Limb (tissue), 2 donors: ENCODE measurements at regions not wholly inside any gene's neighbourhood (a gene's known extent, or its start where the extent isn't known, plus 50 kb on each side); places are given as distances from the start of the nearest gene placed in this dataset.
"Not testable (repeated sequence)": the region's sequence is repeated elsewhere in the genome, so short reads cannot be mapped to it uniquely, and the experiment has no call there.

Experiments
- DNase-seq, 2 donors: peaks; one replicate each; pipeline ENCODE4 v3.0.0-alpha.2; 2016; ENCODE audit errors: extremely low spot score in 2 of 2

- no peak for DNase-seq
Observed at GRCh38 chr2:53536583-53537361, 230.8 kb upstream of the CHAC2 start.

DNA sequence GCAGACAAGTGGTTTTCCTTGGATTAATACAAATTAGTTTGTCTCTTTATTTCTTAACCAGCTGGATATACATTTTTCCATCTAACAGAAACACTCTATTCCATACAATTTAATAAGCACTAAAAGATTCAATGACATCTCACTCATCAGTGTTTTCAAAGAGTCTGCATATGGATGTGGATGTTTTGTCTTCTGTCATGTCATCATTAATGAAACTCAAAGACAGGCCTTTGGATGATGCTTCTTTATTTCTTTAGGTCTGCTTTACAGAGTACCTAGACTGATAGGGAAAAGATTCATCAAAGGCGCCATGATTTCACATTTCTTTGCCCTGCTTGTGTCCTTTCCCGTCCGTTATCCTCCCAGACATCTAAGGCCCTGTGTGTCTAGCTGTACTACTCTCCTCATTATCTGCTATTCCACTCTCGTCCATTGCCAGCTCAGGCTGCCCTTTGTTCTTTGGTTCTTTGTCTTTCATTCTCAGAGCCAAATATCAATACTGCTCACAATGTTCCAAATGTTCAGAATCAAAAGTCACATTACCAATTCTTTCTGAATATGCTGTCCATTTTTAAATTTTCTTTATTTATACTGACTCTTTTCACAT, 232.3 kb upstream of the CHAC2 start:
- DNase-seq: no peak

GRCh38 chr2:53530126-53530525, 237.5 kb upstream of the CHAC2 start:
- no peak for DNase-seq

GRCh38 chr2:53527056-53527455, 240.5 kb upstream of the CHAC2 start:
- no peak for DNase-seq

GRCh38 chr2:53519918-53520841, 247.4 kb upstream of the CHAC2 start:
- no peak for DNase-seq

DNA sequence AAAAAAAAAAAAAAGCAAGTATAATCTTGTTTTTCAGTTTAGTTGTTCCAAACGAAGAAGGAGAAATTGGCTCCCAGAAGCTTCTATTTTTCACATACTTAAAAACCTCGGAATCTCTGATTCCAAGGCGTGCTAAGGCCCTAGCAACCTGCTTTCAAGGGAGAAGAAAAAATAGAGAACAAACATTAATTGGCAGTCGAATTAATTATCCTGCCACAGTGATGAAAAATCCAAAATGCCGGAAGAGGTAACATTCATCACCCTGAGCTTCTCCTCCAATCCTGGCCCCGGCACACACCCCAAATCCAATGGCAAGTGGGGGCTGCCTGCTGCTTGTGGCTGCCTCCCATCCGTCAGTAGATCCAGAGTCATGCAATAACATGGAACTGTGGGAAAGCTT, 250.2 kb upstream of the CHAC2 start:
- no peak for DNase-seq

DNA sequence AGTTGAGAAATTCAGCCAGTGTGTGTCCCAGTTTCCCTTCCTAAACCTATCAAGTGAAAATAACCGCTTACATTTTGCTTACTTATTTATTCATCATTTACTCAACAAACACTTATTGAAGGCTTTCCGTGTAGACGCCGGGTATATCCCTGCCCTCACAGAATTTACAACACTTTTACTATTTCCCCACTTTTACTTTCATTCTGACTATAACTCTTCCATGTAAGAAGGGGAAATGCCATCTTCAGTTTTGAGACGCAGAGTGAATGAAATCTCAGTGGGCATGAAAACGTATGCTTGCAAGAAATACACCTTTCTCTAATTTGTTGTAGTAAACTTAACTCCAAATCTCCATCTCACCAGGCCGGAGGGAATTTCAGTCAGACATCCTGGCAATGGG, 251.0 kb upstream of the CHAC2 start:
- DNase-seq: no peak

DNA sequence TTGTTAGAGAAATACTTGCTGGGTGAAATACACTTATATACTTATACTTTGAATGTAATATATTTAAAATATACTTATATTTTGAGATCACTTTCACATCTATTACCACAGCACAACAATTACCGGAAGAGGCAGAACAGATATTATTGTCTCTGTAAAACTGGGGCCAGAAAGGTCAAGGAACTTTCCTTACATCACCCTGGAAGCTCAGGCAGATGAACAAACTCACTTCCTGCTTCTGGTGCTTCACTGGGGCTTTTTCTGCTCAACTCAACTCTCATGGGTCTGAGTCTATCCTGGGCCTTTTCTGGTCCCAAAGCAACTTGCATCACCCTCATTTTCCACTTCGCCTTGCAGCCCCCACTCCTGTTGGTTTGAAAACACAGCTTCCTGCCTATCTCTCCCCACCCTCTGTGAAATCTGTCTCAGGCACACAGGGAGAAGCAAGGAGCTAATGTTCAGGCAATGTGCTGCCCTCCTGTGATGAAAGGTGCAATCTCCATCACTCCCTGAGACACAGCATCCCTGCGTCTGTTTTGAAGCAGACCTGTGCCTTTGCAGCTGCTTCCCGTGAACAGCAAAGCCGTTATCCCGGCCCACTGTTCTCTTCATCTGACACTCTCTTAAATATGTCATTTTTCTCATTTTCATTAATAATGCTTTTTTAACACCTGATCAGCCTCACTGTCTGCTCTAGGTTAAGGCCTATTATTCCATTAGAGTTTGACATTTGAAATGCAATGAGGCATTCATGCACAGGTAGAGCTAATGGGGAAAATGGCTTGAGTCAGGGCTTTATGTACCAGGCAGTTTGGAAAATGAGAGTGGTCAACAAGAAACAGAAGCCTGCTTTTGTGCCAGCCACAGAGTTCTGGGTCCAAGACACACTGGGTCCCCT, 251.9 kb upstream of the CHAC2 start:
- DNase-seq: no peak

GRCh38 chr2:53513167-53513666, 254.4 kb upstream of the CHAC2 start:
- DNase-seq: no peak

DNA sequence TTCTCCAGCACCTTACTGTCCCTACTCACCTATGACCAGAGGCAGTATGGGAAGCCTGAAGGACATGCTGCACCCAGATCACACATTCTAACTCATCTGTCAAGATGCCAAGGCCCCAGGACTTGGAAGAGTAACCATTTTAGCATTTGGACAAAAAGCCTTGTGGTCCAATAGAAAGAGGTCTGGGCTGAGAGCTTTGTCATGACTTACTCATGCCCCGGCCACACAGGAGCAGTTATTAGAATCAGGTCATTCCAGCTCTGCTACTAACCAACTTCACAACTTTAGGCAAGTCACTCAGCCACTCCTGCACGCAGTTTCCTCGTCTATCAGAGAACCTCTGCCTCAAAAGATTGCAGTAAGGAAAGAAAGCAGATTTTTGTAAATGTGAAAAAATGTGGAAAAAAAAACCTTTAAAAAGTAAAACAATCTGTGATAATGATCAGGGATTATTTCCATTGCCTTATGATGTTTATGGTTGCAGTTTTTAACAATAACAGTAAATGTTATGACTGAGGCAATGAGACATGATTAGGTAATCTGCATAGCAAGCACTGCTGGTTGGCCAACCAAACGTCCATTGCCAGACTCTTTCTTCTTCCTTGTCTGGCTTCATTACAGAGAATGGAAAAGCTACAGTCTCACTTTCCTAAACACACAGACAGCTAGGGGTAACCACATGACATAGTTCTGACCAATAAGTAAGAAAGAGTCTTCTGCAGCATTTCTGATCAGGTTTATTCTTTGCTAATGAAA, 255.4 kb upstream of the CHAC2 start:
- DNase-seq: no peak

GRCh38 chr2:53511549-53511948, 256.1 kb upstream of the CHAC2 start:
- no peak for DNase-seq

DNA sequence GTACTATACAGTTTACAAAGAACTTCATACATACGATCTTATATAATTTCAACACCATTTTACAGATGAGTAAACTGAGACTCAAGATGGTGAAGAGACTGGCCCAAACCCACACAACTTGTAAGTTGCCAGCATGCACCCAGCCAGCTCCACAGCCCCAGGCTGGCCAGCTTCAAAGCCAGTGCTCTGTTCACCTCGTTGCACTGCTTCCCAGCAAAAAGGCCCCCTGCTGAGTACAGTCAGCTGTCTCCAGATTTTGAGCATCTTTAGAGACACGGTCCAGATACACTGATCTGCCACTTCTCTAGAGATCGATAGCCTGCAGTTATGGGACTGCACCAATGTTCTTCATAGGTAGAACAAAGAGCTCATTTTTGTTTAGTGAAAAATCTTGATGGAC, 257.2 kb upstream of the CHAC2 start:
- DNase-seq: no peak

- no peak for DNase-seq
Observed at GRCh38 chr2:53509831-53510388, 257.7 kb upstream of the CHAC2 start.

DNA sequence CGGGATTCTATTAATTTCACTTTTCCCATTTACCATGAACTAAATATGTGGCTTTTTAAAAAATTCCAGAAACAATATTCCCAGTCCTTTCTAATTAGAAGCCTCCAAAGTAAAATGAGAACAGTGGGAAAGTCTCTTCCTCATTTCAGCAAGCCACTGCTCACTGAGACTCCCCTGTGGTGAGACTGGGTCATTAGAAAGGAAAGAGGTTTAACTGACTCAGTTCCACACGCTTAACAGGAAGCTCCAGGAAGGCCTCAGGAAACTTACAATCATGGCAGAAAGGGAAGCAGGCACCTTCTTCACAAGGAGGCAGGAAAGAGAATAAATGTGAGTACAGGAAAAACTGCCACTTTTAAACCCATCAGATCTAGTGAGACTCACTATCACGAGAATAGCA, 258.9 kb upstream of the CHAC2 start:
- DNase-seq: no peak

- not testable (repeated sequence) for DNase-seq
Observed at GRCh38 chr2:53507070-53507469, 260.5 kb upstream of the CHAC2 start.

DNA sequence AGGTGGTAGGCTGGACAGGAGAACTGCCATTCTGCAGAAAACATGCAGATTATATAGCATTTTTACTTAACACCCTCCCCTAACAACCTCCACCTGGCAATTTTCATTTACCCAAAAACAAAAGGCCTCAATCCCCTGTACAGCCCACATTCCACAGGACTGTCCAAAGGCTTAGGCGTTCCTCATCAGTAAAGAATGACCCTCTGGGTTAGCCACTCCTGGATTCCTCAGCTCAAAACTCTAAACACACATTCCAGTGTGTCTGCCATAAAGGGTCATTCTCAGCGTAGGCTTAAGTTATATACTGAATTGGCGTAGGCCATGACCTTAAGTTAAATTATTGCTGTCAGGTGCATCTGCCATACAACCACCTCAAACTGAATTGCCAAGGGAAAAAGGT, 261.8 kb upstream of the CHAC2 start:
- no peak for DNase-seq

GRCh38 chr2:53504507-53504906, 263.1 kb upstream of the CHAC2 start:
- DNase-seq: no peak

- no peak for DNase-seq
Observed at GRCh38 chr2:53500181-53500580, 267.4 kb upstream of the CHAC2 start.

DNA sequence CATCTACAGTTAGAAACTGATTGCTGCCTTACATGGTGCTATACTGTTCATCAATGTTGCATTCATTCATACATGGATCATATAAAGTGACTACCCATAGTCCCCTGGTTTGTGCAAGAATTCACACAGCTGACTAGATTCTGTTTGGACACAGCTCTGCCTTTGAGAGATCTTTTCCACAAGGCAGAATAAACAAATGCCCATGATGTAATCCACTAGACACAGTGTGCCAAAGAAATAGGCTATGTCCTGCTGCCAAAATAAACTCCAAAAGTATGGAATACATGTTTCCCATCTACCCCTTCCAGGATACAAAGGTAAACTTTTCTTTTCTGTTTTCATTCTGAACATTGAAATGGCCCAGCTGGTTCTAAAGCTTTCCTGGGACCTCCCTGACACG, 269.4 kb upstream of the CHAC2 start:
- peak in 1 of 2 donors; percentile 28 for DNase-seq

- no peak for DNase-seq
Observed at GRCh38 chr2:53497020-53497419, 270.6 kb upstream of the CHAC2 start.
